GM12878 (cell line): ENCODE measurements at regions not wholly inside any gene's neighbourhood (a gene's known extent, or its start where the extent isn't known, plus 50 kb on each side); places are given as distances from the start of the nearest gene placed in this dataset.

Source experiments
- ATF7 ChIP-seq: fragments of 450-650 bp; IDR thresholded peaks from 2 replicates; pipeline ENCODE4 v1.6.1; 2016; ENCODE audit warnings: low read depth, mild to moderate bottlenecking
- CBX3 ChIP-seq: fragments of 200-600 bp; sonication (generic); IDR thresholded peaks from 2 replicates; pipeline ENCODE4 v1.6.1; 2016; ENCODE audit warnings: low read depth, borderline replicate concordance
- CTCF ChIP-seq, 3 experiments: IDR thresholded peaks in 2 of 3; conservative IDR thresholded peaks in 1 of 3; 2 replicates each; pipeline ENCODE4 v1.5.1; 2011; ENCODE audit warnings: low read depth in 3 of 3, low read length in 3 of 3, mild to moderate bottlenecking in 3 of 3, control low read depth in 2 of 3, moderate library complexity in 2 of 3, inconsistent platforms in 1 of 3, mixed read lengths in 1 of 3; ENCODE audit not compliant: control insufficient read depth in 2 of 3, insufficient read depth in 1 of 3; ENCODE audit errors: extremely low read depth in 1 of 3
- CUX1 ChIP-seq: IDR thresholded peaks from 2 replicates; pipeline ENCODE4 v1.6.1; 2012; ENCODE audit warnings: improper control_type of control experiment, low read depth, low read length; ENCODE audit not compliant: insufficient replicate concordance
- JUND ChIP-seq: IDR thresholded peaks from 2 replicates; pipeline ENCODE4 v1.6.1; 2012; ENCODE audit warnings: low read depth, mild to moderate bottlenecking, low read length, improper control_type of control experiment, moderate library complexity
- LARP7 ChIP-seq: fragments of 450-650 bp; IDR thresholded peaks from 2 replicates; pipeline ENCODE4 v1.6.1; 2017; ENCODE audit warnings: mild to moderate bottlenecking
- NFYA ChIP-seq: IDR thresholded peaks from 2 replicates; pipeline ENCODE4 v1.6.1; 2011; ENCODE audit warnings: low read depth, mild to moderate bottlenecking, low read length, improper control_type of control experiment, borderline replicate concordance
- NRF1 ChIP-seq: conservative IDR thresholded peaks from 2 replicates; pipeline ENCODE4 v1.6.1; 2011; ENCODE audit warnings: mild to moderate bottlenecking, low read depth, low read length, improper control_type of control experiment
- POLR2A ChIP-seq: IDR thresholded peaks from 2 replicates; pipeline ENCODE4 v1.6.1; 2011; ENCODE audit warnings: low read depth, mild to moderate bottlenecking, low read length
- POLR2AphosphoS5 ChIP-seq: IDR thresholded peaks from 2 replicates; pipeline ENCODE4 v1.6.1; 2011; ENCODE audit warnings: mild to moderate bottlenecking, low read length, inconsistent platforms
- POU2F2 ChIP-seq: IDR thresholded peaks from 3 replicates; pipeline ENCODE4 v1.6.1; 2011; ENCODE audit warnings: low read depth, mild to moderate bottlenecking, low read length, borderline replicate concordance
- SRF ChIP-seq, 2 experiments: IDR thresholded peaks; 2 replicates each; pipeline ENCODE4 v1.6.1; 2011; ENCODE audit warnings: low read depth in 2 of 2, low read length in 2 of 2, mild to moderate bottlenecking in 1 of 2, moderate library complexity in 1 of 2
- TCF3 ChIP-seq: IDR thresholded peaks from 2 replicates; pipeline ENCODE4 v1.6.1; 2012; ENCODE audit warnings: low read depth, mild to moderate bottlenecking, low read length, borderline replicate concordance; ENCODE audit not compliant: insufficient read depth
- TF ChIP-seq, protein P1 (sequence below): IDR thresholded peaks from 2 replicates; pipeline ENCODE4 v1.6.1; 2012; ENCODE audit warnings: mild to moderate bottlenecking, low read depth, low read length

DNA sequence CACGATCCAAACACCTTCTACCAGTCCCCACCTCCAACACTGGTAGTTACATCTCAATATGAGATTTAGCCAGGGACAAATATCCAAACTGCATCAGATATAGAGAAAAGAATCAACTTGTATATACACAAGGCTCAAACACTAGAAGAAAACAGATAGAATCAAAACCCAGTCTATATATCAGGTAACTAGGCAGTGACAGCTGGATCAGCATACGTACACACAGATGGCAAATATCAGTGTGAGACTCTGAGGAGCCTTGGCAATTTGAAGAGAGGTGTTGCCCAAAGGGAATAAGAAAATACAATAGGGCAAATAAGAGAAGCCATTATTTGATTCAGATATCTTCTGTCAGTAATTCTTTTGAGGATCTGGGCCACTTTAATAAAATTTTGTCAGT, 951.3 kb upstream of the CHORDC1 start:
- TF ChIP-seq TCF3, result no peak
- TF ChIP-seq CBX3, result no peak
- TF ChIP-seq CTCF (IDR thresholded peaks at IDR 0.05 in 2 of 3, conservative IDR thresholded peaks at IDR 0.05 in 1 of 3; ENCODE audit: control insufficient read depth in 2 of 3, extremely low read depth in 1 of 3, insufficient read depth in 1 of 3, low read depth in 3 of 3, low read length in 3 of 3), result no peak
- TF ChIP-seq NFYA, result no peak
- no peak for TF ChIP-seq JUND
- TF ChIP-seq POLR2A, result no peak
- TF ChIP-seq SRF (IDR thresholded peaks at IDR 0.05; ENCODE audit: low read depth in 2 of 2, low read length in 2 of 2), result no peak
- no peak for TF ChIP-seq NRF1
- TF ChIP-seq, protein P1, sequence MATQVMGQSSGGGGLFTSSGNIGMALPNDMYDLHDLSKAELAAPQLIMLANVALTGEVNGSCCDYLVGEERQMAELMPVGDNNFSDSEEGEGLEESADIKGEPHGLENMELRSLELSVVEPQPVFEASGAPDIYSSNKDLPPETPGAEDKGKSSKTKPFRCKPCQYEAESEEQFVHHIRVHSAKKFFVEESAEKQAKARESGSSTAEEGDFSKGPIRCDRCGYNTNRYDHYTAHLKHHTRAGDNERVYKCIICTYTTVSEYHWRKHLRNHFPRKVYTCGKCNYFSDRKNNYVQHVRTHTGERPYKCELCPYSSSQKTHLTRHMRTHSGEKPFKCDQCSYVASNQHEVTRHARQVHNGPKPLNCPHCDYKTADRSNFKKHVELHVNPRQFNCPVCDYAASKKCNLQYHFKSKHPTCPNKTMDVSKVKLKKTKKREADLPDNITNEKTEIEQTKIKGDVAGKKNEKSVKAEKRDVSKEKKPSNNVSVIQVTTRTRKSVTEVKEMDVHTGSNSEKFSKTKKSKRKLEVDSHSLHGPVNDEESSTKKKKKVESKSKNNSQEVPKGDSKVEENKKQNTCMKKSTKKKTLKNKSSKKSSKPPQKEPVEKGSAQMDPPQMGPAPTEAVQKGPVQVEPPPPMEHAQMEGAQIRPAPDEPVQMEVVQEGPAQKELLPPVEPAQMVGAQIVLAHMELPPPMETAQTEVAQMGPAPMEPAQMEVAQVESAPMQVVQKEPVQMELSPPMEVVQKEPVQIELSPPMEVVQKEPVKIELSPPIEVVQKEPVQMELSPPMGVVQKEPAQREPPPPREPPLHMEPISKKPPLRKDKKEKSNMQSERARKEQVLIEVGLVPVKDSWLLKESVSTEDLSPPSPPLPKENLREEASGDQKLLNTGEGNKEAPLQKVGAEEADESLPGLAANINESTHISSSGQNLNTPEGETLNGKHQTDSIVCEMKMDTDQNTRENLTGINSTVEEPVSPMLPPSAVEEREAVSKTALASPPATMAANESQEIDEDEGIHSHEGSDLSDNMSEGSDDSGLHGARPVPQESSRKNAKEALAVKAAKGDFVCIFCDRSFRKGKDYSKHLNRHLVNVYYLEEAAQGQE, result no peak
- TF ChIP-seq POU2F2, result no peak
- no peak for TF ChIP-seq ATF7
- no peak for TF ChIP-seq POLR2AphosphoS5
- TF ChIP-seq CUX1, result no peak
- TF ChIP-seq LARP7, result no peak
